DND-41 (cell line): ENCODE measurements at regions not wholly inside any gene's neighbourhood (a gene's known extent, or its start where the extent isn't known, plus 50 kb on each side); places are given as distances from the start of the nearest gene placed in this dataset.

Experiments
- CTCF ChIP-seq: IDR thresholded peaks from 2 replicates; pipeline ENCODE4 v1.5.1; 2012; ENCODE audit warnings: borderline replicate concordance, low read length, moderate library complexity, mild to moderate bottlenecking; ENCODE audit not compliant: poor library complexity, severe bottlenecking; ENCODE audit errors: extremely low read depth
- EZH2 ChIP-seq: IDR thresholded peaks from 3 replicates; pipeline ENCODE4 v1.6.1; 2012; ENCODE audit warnings: borderline replicate concordance, low read depth, mild to moderate bottlenecking, moderate library complexity, low read length, inconsistent platforms; ENCODE audit not compliant: severe bottlenecking

- TF ChIP-seq CTCF (no peak), EZH2 (no peak)
These were observed 84.3 kb upstream of the CACNA2D1 start for GRCh38 chr7:82527851-82528250.
